HepG2 (cell line): ENCODE measurements at regions not wholly inside any gene's neighbourhood (a gene's known extent, or its start where the extent isn't known, plus 50 kb on each side); places are given as distances from the start of the nearest gene placed in this dataset.

Experiments
- ATF7-NPFF ChIP-seq: sonication (generic); formaldehyde crosslinking; IDR thresholded peaks from 2 replicates; pipeline ENCODE4 v1.8.1; 2023; ENCODE audit warnings: mild to moderate bottlenecking, low read depth, missing genetic modification reagents, moderate library complexity
- CSRNP1 ChIP-seq: sonication (generic); formaldehyde crosslinking; IDR thresholded peaks from 2 replicates; pipeline ENCODE4 v1.8.1; 2023; ENCODE audit warnings: mild to moderate bottlenecking, missing genetic modification reagents
- EED ChIP-seq: sonication (generic); formaldehyde crosslinking; IDR thresholded peaks from 2 replicates; pipeline ENCODE4 v1.5.0; 2020; ENCODE audit warnings: mild to moderate bottlenecking, missing genetic modification reagents
- FOSL2 ChIP-seq: sonication (generic); formaldehyde crosslinking; IDR thresholded peaks from 2 replicates; pipeline ENCODE4 v1.4.0; 2020; ENCODE audit warnings: missing genetic modification reagents
- KMT2A ChIP-seq: sonication (generic); formaldehyde crosslinking; IDR thresholded peaks from 2 replicates; pipeline ENCODE4 v1.4.0; 2020; ENCODE audit warnings: missing genetic modification reagents
- PCBP1 ChIP-seq: fragments of 200-400 bp; formaldehyde crosslinking; IDR thresholded peaks from 2 replicates; pipeline ENCODE4 v1.6.1; 2017; ENCODE audit warnings: mild to moderate bottlenecking, low read depth, low read length, borderline replicate concordance
- UBTF ChIP-seq: sonication (generic); formaldehyde crosslinking; IDR thresholded peaks from 2 replicates; pipeline ENCODE4 v1.4.0; 2020; ENCODE audit warnings: mild to moderate bottlenecking, missing genetic modification reagents
- ZFY ChIP-seq: sonication (generic); formaldehyde crosslinking; IDR thresholded peaks from 2 replicates; pipeline ENCODE4 v1.4.0; 2020; ENCODE audit warnings: missing genetic modification reagents
- ZMYM3 ChIP-seq: sonication (generic); formaldehyde crosslinking; IDR thresholded peaks from 2 replicates; pipeline ENCODE4 v1.5.1; 2020; ENCODE audit warnings: mild to moderate bottlenecking, missing genetic modification reagents
- ZNF230 ChIP-seq: sonication (generic); formaldehyde crosslinking; IDR thresholded peaks from 2 replicates; pipeline ENCODE4 v1.4.0; 2020; ENCODE audit warnings: mild to moderate bottlenecking, missing genetic modification reagents
- ZNF24 ChIP-seq: fragments of 450-650 bp; IDR thresholded peaks from 2 replicates; pipeline ENCODE4 v1.6.1; 2017; ENCODE audit warnings: antibody characterized with exemption, mild to moderate bottlenecking
- ZNF326 ChIP-seq: sonication (generic); formaldehyde crosslinking; IDR thresholded peaks from 2 replicates; pipeline ENCODE4 v1.4.0; 2020; ENCODE audit warnings: missing genetic modification reagents, borderline replicate concordance
- ZNF552 ChIP-seq: sonication (generic); formaldehyde crosslinking; IDR thresholded peaks from 2 replicates; pipeline ENCODE4 v1.9.0; 2022; ENCODE audit warnings: missing genetic modification reagents, mild to moderate bottlenecking, borderline replicate concordance
- ZNF780A ChIP-seq: sonication (generic); formaldehyde crosslinking; IDR thresholded peaks from 2 replicates; pipeline ENCODE4 v1.8.0; 2022; ENCODE audit warnings: mild to moderate bottlenecking, missing genetic modification reagents, moderate library complexity

- peak; percentile 60; the same call in 1 of the 2 replicates for TF ChIP-seq UBTF (CRISPR knock-in tag)
- no peak for TF ChIP-seq ZNF552 (CRISPR knock-in tag)
- TF ChIP-seq ZNF230 (CRISPR knock-in tag): no peak
- TF ChIP-seq EED: no peak
- TF ChIP-seq KMT2A (CRISPR knock-in tag): no peak
- TF ChIP-seq PCBP1: 0 out of 2 replicates have a peak, but pooled peaks have one; percentile 41
- TF ChIP-seq ZMYM3: peak; percentile 68
- no peak for TF ChIP-seq ZNF326 (CRISPR knock-in tag)
- peak; percentile 28; the same call in 1 of the 2 replicates for TF ChIP-seq FOSL2
- TF ChIP-seq ZFY: peak; percentile 31; the same call in 1 of the 2 replicates
- TF ChIP-seq ATF7-NPFF: no peak
- no peak for TF ChIP-seq ZNF24
- TF ChIP-seq CSRNP1 (CRISPR knock-in tag): no peak
- no peak for TF ChIP-seq ZNF780A (CRISPR knock-in tag)
Observed at GRCh38 chr15:66841953-66842681, 140.1 kb downstream of the SMAD6 start (continued).
